GM23338 (cell line): ENCODE measurements at regions not wholly inside any gene's neighbourhood (a gene's known extent, or its start where the extent isn't known, plus 50 kb on each side); places are given as distances from the start of the nearest gene placed in this dataset.

Source experiments
- ATAC-seq: fragments of 200-7000 bp; cut with Tn5 transposase; 3 replicates; pipeline ENCODE4 v1.9.1; 2020
- DNase-seq: peaks from one replicate; pipeline ENCODE4 v3.0.0-alpha.2; 2015; ENCODE audit warnings: low spot score
- H2AFZ ChIP-seq: fragments of 200-600 bp; sonication (generic); 2 replicates; pipeline ENCODE4 v1.8.0; 2016; ENCODE audit warnings: antibody characterized with exemption, mild to moderate bottlenecking, moderate library complexity
- H3F3A ChIP-seq: fragments of 200-600 bp; sonication (generic); replicated peaks from 2 replicates; pipeline ENCODE4 v1.8.0; 2017; ENCODE audit warnings: antibody characterized with exemption, mixed run types, low read depth
- H3K27ac ChIP-seq: fragments of 200-600 bp; sonication (generic); 2 replicates; pipeline ENCODE4 v1.6.1; 2016; ENCODE audit warnings: low read depth
- H3K27me3 ChIP-seq: fragments of 200-600 bp; sonication (generic); 2 replicates; pipeline ENCODE4 v1.8.0; 2016; ENCODE audit warnings: mild to moderate bottlenecking, mixed run types, moderate library complexity; ENCODE audit not compliant: insufficient read depth
- H3K36me3 ChIP-seq: fragments of 200-600 bp; sonication (generic); 2 replicates; pipeline ENCODE4 v1.8.0; 2016; ENCODE audit warnings: mild to moderate bottlenecking; ENCODE audit not compliant: insufficient read depth
- H3K4me1 ChIP-seq: fragments of 200-600 bp; sonication (generic); 2 replicates; pipeline ENCODE4 v1.8.0; 2016; ENCODE audit warnings: mild to moderate bottlenecking, moderate library complexity; ENCODE audit not compliant: insufficient read depth
- H3K4me2 ChIP-seq: fragments of 200-600 bp; sonication (generic); 2 replicates; pipeline ENCODE4 v1.7.1; 2017; ENCODE audit warnings: mixed run types
- H3K4me3 ChIP-seq: fragments of 200-600 bp; sonication (generic); 2 replicates; pipeline ENCODE4 v1.6.1; 2016; ENCODE audit warnings: mixed run types
- H3K79me2 ChIP-seq: fragments of 200-600 bp; sonication (generic); replicated peaks from 2 replicates; pipeline ENCODE4 v1.8.0; 2017; ENCODE audit warnings: mild to moderate bottlenecking; ENCODE audit not compliant: insufficient read depth
- H3K9me2 ChIP-seq: fragments of 200-600 bp; sonication (generic); 2 replicates; pipeline ENCODE4 v1.8.0; 2017; ENCODE audit not compliant: insufficient read depth
- H4K20me1 ChIP-seq: fragments of 200-600 bp; sonication (generic); replicated peaks from 2 replicates; pipeline ENCODE4 v1.8.0; 2017; ENCODE audit warnings: mild to moderate bottlenecking; ENCODE audit not compliant: insufficient read depth
- H3K27ac Mint-ChIP-seq: 2 replicates; pipeline ENCODE4 v1.8.0; 2020; ENCODE audit warnings: inconsistent platforms, mild to moderate bottlenecking, moderate library complexity, mixed read lengths
- H3K27me3 Mint-ChIP-seq: 3 replicates; pipeline ENCODE4 v1.8.0; 2022; ENCODE audit warnings: low read depth, mild to moderate bottlenecking, moderate library complexity, mixed read lengths, inconsistent platforms; ENCODE audit not compliant: insufficient read depth, poor library complexity
- H3K36me3 Mint-ChIP-seq: 3 replicates; pipeline ENCODE4 v1.8.0; 2021; ENCODE audit warnings: low read depth, mild to moderate bottlenecking, inconsistent platforms, moderate library complexity, mixed read lengths
- H3K4me1 Mint-ChIP-seq: 3 replicates; pipeline ENCODE4 v1.8.0; 2020; ENCODE audit warnings: mild to moderate bottlenecking, inconsistent platforms, mixed read lengths
- H3K4me3 Mint-ChIP-seq: 3 replicates; pipeline ENCODE4 v1.8.0; 2021; ENCODE audit warnings: moderate library complexity, mild to moderate bottlenecking, inconsistent platforms, mixed read lengths
- H3K9me3 Mint-ChIP-seq: 3 replicates; pipeline ENCODE4 v1.8.0; 2020; ENCODE audit warnings: moderate library complexity, mild to moderate bottlenecking, inconsistent platforms, mixed read lengths
- CREB1 ChIP-seq: fragments of 250-450 bp; sonication (Bioruptor Pico); IDR thresholded peaks from 2 replicates; pipeline ENCODE4 v1.5.0; 2020; ENCODE audit warnings: low read depth, mild to moderate bottlenecking, moderate library complexity
- CTCF ChIP-seq, 2 experiments: fragments of 200-600 bp in 1 of 2; sonication (generic) in 1 of 2; conservative IDR thresholded peaks; 2 replicates each; pipeline versions ENCODE4 v1.5.1 to v1.6.1; 2016 to 2017; ENCODE audit warnings: antibody characterized with exemption in 2 of 2, low read depth in 2 of 2, mild to moderate bottlenecking in 2 of 2, moderate library complexity in 1 of 2
- ETS1 ChIP-seq: IDR thresholded peaks from 2 replicates; pipeline ENCODE4 v1.6.1; 2016; ENCODE audit warnings: antibody characterized with exemption
- EZH2 ChIP-seq: fragments of 200-600 bp; sonication (generic); IDR thresholded peaks from one replicate; pipeline ENCODE4 v1.8.0; 2017; ENCODE audit warnings: antibody characterized with exemption, mild to moderate bottlenecking, low read depth; ENCODE audit not compliant: unreplicated experiment
- EZH2phosphoT487 ChIP-seq: fragments of 200-600 bp; sonication (generic); IDR thresholded peaks from one replicate; pipeline ENCODE4 v1.8.1; 2018; ENCODE audit warnings: antibody characterized with exemption; ENCODE audit not compliant: unreplicated experiment
- JUNB ChIP-seq: IDR thresholded peaks from one replicate; pipeline ENCODE4 v1.6.1; 2016; ENCODE audit warnings: antibody characterized with exemption; ENCODE audit not compliant: unreplicated experiment
- NANOG ChIP-seq: IDR thresholded peaks from 2 replicates; pipeline ENCODE4 v1.6.1; 2016; ENCODE audit warnings: antibody characterized with exemption, borderline replicate concordance
- POLR2AphosphoS5 ChIP-seq: IDR thresholded peaks from 2 replicates; pipeline ENCODE4 v1.6.1; 2016; ENCODE audit warnings: antibody characterized with exemption, low read depth
- REST ChIP-seq: IDR thresholded peaks from one replicate; pipeline ENCODE4 v1.6.1; 2018; ENCODE audit warnings: antibody characterized with exemption; ENCODE audit not compliant: unreplicated experiment
- STAT1 ChIP-seq: IDR thresholded peaks from one replicate; pipeline ENCODE4 v1.6.1; 2016; ENCODE audit warnings: antibody characterized with exemption; ENCODE audit not compliant: unreplicated experiment
- ZNF114 ChIP-seq: fragments of 250-450 bp; sonication (Bioruptor Pico); IDR thresholded peaks from 2 replicates; pipeline ENCODE4 v1.5.0; 2020; ENCODE audit warnings: mild to moderate bottlenecking, moderate library complexity
- ZNF331 ChIP-seq: fragments of 250-450 bp; sonication (Bioruptor Pico); IDR thresholded peaks from 2 replicates; pipeline ENCODE4 v1.5.0; 2020; ENCODE audit warnings: low read depth, mild to moderate bottlenecking, moderate library complexity
- ZNF462 ChIP-seq: fragments of 250-450 bp; sonication (Bioruptor Pico); IDR thresholded peaks from 2 replicates; pipeline ENCODE4 v1.5.0; 2020; ENCODE audit warnings: mild to moderate bottlenecking, moderate library complexity

- Mint-ChIP-seq H3K27ac (no peak overlapping the region), H3K4me1 (no peaks in the 10 kb centered on the region), H3K4me3 (no peak overlapping the region), H3K9me3 (peaks cover 33% of the 10 kb centered on the region), H3K27me3 (peaks cover 4% of the 10 kb centered on the region), H3K36me3 (peaks cover 25% of the 10 kb centered on the region)
- H3K79me2 ChIP-seq = no peaks in the 10 kb centered on the region
- no peak overlapping the region for H2AFZ ChIP-seq
- no peaks in the 10 kb centered on the region for H3K4me1 ChIP-seq
- no peaks in the 10 kb centered on the region for H4K20me1 ChIP-seq
- no peaks in the 10 kb centered on the region for H3K36me3 ChIP-seq
- H3K4me3 ChIP-seq = no peak overlapping the region
- ATAC-seq (no peak), DNase-seq (no peak)
- no peaks in the 10 kb centered on the region for H3F3A ChIP-seq
- TF ChIP-seq CTCF (conservative IDR thresholded peaks at IDR 0.05; ENCODE audit: low read depth in 2 of 2) = no peak
- TF ChIP-seq CREB1 (CRISPR knock-in tag) = no peak
- TF ChIP-seq ZNF331 (CRISPR knock-in tag) = no peak
- no peak for TF ChIP-seq REST
- TF ChIP-seq STAT1 = no peak
- no peak for TF ChIP-seq POLR2AphosphoS5
- no peak for TF ChIP-seq NANOG
- no peak for TF ChIP-seq JUNB
- no peak for TF ChIP-seq ETS1
- TF ChIP-seq ZNF462 (CRISPR knock-in tag) = no peak
- TF ChIP-seq EZH2phosphoT487 = no peak
- no peak for TF ChIP-seq ZNF114 (CRISPR knock-in tag)
- no peak for TF ChIP-seq EZH2
- H3K4me2 ChIP-seq = no peak overlapping the region
- no peak overlapping the region for H3K27ac ChIP-seq
- H3K27me3 ChIP-seq = no peaks in the 10 kb centered on the region
- H3K9me2 ChIP-seq = no peaks in the 10 kb centered on the region
Observed at GRCh38 chr1:177690996-177691395, 278.9 kb downstream of the SEC16B start.
